ENCODE measurements at regions not wholly inside any gene's neighbourhood (a gene's known extent, or its start where the extent isn't known, plus 50 kb on each side); places are given as distances from the start of the nearest gene placed in this dataset.
"Not testable (repeated sequence)": the region's sequence is repeated elsewhere in the genome, so short reads cannot be mapped to it uniquely, and the experiment has no call there.

DNA sequence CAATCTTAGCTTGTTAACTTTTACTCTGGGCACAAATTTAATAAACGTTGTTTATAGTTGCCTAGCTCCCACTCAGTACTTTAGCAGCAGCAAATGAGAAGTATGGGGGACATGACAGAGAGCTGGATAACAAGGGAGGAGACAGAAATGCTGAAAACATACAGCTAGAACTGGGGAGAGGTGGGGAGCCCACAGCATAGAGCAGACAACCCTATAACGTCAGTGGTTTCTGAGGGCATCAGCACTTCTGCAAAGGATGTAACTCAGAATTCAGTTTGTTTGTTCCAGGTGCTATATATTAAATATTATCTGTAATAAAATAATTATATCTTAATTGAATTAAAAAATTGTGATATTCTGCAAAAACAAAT is 1098.7 kb upstream of the FANCL start:
- ATAC-seq (no peak), DNase-seq (no peak)
- TF ChIP-seq, protein P1, sequence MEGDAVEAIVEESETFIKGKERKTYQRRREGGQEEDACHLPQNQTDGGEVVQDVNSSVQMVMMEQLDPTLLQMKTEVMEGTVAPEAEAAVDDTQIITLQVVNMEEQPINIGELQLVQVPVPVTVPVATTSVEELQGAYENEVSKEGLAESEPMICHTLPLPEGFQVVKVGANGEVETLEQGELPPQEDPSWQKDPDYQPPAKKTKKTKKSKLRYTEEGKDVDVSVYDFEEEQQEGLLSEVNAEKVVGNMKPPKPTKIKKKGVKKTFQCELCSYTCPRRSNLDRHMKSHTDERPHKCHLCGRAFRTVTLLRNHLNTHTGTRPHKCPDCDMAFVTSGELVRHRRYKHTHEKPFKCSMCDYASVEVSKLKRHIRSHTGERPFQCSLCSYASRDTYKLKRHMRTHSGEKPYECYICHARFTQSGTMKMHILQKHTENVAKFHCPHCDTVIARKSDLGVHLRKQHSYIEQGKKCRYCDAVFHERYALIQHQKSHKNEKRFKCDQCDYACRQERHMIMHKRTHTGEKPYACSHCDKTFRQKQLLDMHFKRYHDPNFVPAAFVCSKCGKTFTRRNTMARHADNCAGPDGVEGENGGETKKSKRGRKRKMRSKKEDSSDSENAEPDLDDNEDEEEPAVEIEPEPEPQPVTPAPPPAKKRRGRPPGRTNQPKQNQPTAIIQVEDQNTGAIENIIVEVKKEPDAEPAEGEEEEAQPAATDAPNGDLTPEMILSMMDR (IDR thresholded peaks at IDR 0.05): no peak
- no peaks in the 10 kb centered on the region for H3K9me3 ChIP-seq
- H3K27me3 ChIP-seq (ENCODE audit: low read depth): no peaks in the 10 kb centered on the region
- H3K36me3 ChIP-seq: no peaks in the 10 kb centered on the region
- no peaks in the 10 kb centered on the region for H3K4me1 ChIP-seq
- H3K27ac ChIP-seq: no peak overlapping the region
- no peak overlapping the region for H3K4me3 ChIP-seq
- intact Hi-C loops (cut with DNase I): no loop called here

DNA sequence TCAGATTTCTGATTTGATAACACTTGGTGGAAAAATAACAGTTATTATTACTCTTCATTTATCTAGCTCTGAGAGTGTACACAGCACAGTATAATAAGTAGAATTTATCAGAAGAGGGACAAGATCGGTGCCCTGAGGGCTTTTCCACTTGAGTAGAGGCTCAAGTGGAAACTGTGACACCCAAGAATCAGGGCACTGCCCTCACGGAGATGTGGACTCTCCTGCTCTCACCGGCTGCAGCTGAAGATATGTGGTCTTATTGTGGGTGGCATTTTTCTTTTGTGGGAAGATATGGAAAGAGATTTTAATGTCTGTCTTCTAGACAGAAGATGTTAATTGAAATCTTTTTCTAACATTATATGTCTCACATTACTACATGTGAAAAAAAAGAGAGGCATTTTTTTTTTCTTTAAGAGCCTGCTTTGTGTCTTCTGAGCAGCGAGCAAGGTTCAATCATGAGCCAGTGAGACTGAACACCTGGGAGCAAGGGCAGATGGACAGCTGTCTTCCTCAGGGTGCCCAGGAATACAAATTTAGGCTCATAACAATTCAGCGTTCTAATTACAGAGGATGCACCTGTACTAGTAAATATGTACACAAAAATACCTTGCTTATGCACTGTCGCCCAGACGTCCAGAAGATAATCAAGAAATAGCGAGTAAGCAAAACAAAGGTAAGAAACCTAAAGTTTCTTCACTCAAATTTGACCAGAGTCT is 1098.2 kb upstream of the FANCL start:
- H3K27me3 ChIP-seq (ENCODE audit: low read depth): no peaks in the 10 kb centered on the region
- H3K9me3 ChIP-seq: no peaks in the 10 kb centered on the region
- no peak overlapping the region for H3K27ac ChIP-seq
- intact Hi-C loops (cut with DNase I): no loop called here
- no peak for ATAC-seq
- no peak overlapping the region for H3K4me3 ChIP-seq
- H3K4me1 ChIP-seq: no peaks in the 10 kb centered on the region
- no peaks in the 10 kb centered on the region for H3K36me3 ChIP-seq
- no peak for DNase-seq
- TF ChIP-seq, protein P1 (IDR thresholded peaks at IDR 0.05): no peak

DNA sequence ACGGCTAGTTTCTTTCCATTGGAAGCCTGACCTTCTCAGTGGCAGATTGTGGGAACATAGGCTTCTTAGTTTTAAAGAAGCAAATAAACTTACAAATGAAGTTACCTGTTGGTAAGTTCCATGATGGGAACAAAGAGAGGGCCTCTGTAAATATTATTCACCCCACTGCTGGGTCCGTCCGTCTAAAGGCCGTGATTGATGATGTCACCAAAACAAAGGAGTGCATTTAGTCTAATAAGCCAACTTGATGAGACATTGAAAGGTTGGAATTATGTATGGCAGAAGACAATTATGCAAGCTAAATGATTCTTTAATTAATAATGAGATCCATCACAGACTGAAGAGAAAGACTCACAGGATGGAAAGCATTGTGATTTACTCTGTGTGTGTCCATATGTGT is 1091.9 kb upstream of the FANCL start:
- no peak overlapping the region for H3K27ac ChIP-seq
- TF ChIP-seq, protein P1 (IDR thresholded peaks at IDR 0.05): no peak
- no peaks in the 10 kb centered on the region for H3K9me3 ChIP-seq
- no peaks in the 10 kb centered on the region for H3K4me1 ChIP-seq
- H3K36me3 ChIP-seq: no peaks in the 10 kb centered on the region
- H3K27me3 ChIP-seq (ENCODE audit: low read depth): no peaks in the 10 kb centered on the region
- no peak for ATAC-seq
- intact Hi-C loops (cut with DNase I): no loop called here
- DNase-seq: no peak
- H3K4me3 ChIP-seq: no peak overlapping the region

DNA sequence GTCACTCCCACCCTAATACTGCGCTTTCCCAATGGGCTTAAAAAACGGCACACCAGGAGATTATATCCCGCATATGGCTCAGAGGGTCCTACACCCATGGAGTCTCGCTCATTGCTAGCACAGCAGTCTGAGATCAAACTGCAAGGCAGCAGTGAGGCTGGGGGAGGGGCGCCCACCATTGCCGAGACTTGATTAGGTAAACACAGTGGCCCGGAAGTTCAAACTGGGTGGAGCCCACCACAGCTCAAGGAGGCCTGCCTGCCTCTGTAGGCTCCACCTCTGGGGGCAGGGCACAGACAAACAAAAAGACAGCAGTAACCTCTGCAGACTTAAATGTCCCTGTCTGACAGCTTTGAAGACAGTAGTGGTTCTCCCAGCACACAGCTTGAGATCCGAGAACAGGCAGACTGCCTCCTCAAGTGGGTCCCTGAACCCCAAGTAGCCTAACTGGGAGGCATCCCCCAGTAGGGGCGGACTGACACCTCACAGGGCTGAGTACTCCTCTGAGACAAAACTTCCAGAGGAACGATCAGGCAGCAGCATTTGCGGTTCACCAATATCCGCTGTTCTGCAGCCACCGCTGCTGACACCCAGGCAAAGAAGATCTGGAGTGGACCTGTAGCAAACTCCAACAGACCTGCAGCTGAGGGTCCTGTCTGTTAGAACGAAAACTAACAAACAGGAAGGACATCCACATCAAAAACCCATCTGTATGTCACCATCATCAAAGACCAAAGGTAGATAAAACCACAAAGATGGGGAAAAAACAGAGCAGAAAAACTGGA is 1085.6 kb upstream of the FANCL start:
- H3K27ac ChIP-seq; DNase-seq; H3K9me3 ChIP-seq; intact Hi-C loops (cut with DNase I); H3K36me3 ChIP-seq; ATAC-seq; H3K4me3 ChIP-seq; H3K4me1 ChIP-seq; H3K27me3 ChIP-seq (ENCODE audit: low read depth): not testable (repeated sequence)

DNA sequence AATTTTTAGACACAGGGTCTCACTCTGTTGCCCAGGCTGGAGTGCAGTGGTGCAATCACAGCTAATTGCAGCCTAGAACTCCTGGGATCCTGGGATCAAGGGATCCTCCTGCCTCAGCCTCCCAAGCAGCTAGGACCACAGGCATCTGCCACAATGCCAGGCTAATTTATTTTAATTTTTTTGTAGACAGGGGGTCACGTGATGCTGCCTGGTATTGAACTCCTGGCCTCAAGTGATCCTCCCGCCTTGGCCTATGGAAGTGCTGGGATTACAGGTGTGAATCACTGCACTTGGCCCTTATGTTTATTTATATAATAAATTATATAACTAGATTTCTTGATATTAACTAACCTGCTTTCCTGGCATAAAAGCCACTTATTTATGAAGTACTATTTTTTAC is 1081.7 kb upstream of the FANCL start:
- TF ChIP-seq, protein P1 (IDR thresholded peaks at IDR 0.05): no peak
- intact Hi-C loops (cut with DNase I): no loop called here
- no peaks in the 10 kb centered on the region for H3K36me3 ChIP-seq
- DNase-seq (no peak), ATAC-seq (no peak)
- no peaks in the 10 kb centered on the region for H3K4me1 ChIP-seq
- H3K9me3 ChIP-seq: no peaks in the 10 kb centered on the region
- no peak overlapping the region for H3K4me3 ChIP-seq
- H3K27ac ChIP-seq: no peak overlapping the region
- no peaks in the 10 kb centered on the region for H3K27me3 ChIP-seq (ENCODE audit: low read depth)

DNA sequence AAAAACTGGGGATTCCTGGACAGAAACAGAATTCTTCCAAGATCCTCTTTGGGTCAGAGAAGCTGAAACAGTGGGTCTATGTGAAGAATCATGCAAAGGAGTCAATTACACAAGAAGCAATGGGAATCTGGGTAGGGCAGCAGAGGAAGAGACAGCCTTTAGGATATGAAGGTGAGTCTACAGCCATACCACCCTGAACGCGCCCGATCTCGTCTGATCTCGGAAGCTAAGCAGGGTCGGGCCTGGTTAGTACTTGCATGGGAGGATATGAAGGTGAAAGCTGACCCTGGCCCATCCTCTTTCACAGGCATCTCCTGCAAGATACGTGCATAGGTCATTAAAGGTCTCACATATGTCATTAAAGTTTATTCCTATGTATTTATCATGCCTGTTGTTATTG is 1080.9 kb upstream of the FANCL start:
- H3K4me1 ChIP-seq: no peaks in the 10 kb centered on the region
- H3K36me3 ChIP-seq: no peaks in the 10 kb centered on the region
- no peaks in the 10 kb centered on the region for H3K27me3 ChIP-seq (ENCODE audit: low read depth)
- ATAC-seq: no peak
- no peak for DNase-seq
- intact Hi-C loops (cut with DNase I): no loop called here
- H3K27ac ChIP-seq: no peak overlapping the region
- TF ChIP-seq, protein P1 (IDR thresholded peaks at IDR 0.05): no peak
- H3K4me3 ChIP-seq: no peak overlapping the region
- no peaks in the 10 kb centered on the region for H3K9me3 ChIP-seq
